HS-27A (cell line): ENCODE measurements at regions not wholly inside any gene's neighbourhood (a gene's known extent, or its start where the extent isn't known, plus 50 kb on each side); places are given as distances from the start of the nearest gene placed in this dataset.

ENCODE experiments used
- DNase-seq: peaks from one replicate; pipeline ENCODE4 v3.0.0-alpha.2; 2012; ENCODE audit warnings: low read depth, missing footprints

DNA sequence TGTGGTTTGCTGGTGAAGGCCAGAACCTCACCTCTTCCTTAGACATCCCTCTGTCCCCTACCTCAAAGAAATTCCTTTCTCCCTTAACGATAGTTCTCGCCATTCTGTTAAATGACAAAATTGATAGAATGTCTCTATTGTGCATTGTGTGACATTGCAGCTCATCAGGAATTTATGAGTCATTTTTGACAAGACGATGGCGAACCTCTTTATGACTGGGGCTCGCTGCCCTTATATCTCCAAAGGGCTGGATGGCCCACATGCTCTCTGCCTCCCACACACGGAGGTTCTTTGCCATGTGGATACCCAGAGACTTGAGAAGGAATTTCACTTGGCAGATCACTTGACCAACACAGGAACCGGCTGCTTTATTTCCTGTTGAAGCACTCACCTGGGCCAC lies 66.8 kb upstream of the RPS6KA2 start:
- no peak for DNase-seq

DNA sequence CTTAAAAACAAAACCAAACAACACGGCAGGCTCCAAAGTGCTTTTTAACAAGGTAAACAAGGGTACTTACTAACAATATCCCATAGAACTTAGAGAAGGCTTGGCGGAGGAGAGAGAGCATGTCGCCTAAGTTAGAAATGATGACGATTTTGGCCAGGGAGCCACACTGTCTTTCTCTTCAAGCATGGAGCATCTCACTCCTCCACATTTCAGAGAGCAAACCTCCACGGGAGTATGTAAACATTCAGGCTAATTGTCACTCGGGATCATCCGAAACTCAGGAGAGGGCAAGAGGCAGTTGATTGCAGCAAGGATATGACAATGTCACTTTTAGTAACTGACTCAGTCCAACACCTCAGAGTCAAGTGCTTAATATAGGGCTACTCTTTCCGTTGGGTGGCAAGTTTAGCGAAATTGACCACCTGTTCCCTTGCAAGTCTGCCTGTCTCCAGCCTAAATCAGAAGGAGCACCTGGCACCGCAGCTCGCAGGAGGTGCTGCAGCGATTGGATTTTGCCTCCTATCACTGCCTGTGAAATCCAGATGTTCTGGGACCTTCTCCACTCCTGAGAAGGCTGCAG lies 65.8 kb upstream of the RPS6KA2 start:
- DNase-seq: no peak

DNA sequence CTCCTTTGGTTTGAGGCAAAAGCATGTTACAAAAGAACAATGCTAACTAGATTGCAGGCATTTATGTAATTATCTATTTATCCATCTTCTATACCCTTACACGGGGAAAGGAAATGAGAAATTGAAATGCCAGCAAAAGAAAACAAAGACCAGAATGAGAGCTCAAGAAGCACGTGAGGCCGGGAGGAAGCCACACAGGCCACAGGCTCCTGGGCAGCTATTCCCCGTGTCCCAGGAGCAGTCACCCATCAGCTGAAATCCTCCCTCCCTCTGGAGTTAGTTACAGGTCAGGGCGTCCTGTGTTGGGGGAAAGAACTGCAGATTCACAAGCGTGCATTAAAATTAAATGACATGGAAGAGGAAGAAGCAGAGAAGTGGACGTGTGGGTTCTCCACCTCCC lies 64.7 kb upstream of the RPS6KA2 start:
- DNase-seq: no peak

- DNase-seq: no peak
These were observed 64.1 kb upstream of the RPS6KA2 start for GRCh38 chr6:166691199-166691598.

DNA sequence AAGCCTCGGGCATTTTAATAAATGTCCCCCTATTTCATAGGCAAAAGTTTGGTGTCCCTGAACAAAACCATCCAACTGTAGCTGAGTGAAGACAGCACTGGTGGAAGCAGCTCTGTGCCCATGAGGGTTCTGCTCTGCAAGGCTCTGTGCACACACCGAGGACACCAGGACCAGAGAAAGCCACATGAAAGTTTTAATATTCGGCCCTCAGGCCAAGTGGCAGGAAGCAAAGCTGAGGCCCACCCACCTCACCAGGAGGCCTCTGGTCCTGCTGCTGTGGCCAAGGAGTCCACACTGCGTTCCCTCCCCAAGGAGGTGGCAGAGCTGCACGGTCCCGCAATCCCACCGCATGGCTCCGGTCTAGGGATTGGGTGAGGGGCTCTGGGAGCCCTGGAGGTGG lies 62.6 kb upstream of the RPS6KA2 start:
- no peak for DNase-seq

- DNase-seq: no peak
These were observed 61.9 kb upstream of the RPS6KA2 start for GRCh38 chr6:166688901-166689300.

GRCh38 chr6:166687879-166688205 lies 60.8 kb upstream of the RPS6KA2 start:
- DNase-seq: no peak

DNA sequence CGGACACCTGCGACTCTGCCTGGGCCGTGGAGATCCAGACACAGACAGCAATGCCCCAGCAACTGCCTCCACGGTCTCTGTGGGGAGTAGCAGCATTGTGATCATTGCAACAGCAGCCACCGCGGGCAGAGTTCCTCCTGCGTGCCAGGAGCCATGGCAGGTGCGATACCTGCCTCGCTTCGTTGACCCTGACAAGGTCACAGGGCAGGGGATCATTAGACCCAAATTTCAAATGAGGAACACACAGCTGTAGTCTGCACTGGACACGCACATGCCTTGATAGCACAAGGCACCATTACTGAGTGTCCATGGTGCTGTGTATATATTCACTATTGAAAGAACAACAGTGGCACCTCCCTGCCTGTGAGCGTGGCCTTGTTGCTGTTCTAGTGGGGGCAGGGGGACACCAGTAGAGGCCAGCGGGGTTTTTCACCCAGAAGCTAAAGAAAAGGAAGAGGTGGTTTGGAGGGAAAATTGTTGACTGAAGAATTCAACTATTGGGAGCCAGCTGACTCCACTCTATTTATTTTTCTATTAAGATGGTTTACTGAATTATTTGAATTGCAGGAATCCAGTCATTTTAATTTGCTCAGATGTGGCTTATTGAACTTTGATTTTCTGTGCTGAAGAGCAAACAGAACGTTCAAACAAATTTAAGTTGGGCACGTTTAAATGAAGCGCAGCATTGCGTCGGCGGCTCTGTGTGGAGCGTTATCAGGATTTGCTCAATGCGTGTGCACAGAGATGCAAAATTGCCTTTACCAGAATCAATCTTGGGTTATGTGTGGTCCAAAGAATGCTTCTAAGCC lies 60.2 kb upstream of the RPS6KA2 start:
- DNase-seq: no peak

DNA sequence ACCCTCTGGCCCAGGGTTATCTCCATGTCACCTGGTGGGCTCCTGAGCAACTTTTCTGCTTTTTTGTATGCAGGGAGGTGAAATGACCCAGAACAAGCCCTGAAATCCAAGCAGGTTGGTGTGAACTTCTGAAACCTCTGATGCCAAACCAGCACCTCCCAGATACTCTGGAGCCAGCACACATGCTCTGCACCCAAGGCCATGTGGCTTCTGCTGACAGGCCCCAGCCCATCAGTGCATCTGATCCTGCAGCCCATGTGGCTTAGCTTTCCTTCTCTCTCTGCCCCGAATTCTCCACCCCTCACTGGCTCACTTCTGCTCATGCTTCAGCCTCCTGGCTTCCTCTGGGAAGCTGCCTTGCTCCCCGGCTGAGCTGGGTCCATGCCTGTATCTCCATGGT lies 59.3 kb upstream of the RPS6KA2 start:
- DNase-seq: no peak

DNA sequence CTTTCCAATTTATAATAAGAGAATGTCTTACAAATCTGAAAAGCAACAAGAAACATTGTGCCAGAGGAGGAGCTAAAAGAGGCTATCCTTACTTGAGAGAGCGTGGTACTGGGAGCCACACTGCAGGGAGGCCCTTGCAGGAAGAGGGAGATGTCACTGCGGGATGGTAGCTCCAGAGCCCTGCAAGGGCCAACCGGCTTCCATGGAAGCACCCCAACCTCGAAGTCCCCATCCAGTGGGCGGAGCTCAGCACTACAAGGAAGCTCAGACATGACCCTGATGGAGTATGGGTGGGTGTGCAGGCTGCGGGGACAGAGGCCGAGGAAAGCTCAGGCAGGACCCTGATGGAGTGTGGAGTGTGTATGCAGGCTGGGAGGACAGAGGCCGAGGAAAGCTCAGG lies 57.8 kb upstream of the RPS6KA2 start:
- DNase-seq: no peak

GRCh38 chr6:166684170-166684569 lies 57.1 kb upstream of the RPS6KA2 start:
- DNase-seq: no peak

DNA sequence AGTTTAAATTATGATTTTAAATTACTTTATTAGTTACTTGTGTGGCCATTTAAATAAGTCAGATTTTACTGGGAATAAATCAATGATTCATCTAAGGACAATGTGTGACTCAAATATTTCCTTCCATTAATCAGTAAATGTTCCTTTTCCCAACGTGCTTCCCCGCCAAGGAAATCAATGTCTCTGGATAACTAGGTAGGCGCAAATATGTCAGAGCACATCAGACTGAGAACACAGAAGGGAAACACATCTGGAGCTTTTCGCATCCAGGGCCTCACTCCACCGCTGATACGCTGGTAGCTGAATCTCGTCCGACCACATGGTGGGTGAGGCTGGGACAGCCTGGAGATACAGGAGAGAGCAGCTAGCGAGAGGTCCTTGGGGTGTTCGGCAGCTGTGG lies 56.4 kb upstream of the RPS6KA2 start:
- DNase-seq: no peak

- no peak for DNase-seq
These were observed 52.5 kb upstream of the RPS6KA2 start for GRCh38 chr6:166679566-166679965.

- no peak for DNase-seq
These were observed 51.4 kb upstream of the RPS6KA2 start for GRCh38 chr6:166678426-166678825.

DNA sequence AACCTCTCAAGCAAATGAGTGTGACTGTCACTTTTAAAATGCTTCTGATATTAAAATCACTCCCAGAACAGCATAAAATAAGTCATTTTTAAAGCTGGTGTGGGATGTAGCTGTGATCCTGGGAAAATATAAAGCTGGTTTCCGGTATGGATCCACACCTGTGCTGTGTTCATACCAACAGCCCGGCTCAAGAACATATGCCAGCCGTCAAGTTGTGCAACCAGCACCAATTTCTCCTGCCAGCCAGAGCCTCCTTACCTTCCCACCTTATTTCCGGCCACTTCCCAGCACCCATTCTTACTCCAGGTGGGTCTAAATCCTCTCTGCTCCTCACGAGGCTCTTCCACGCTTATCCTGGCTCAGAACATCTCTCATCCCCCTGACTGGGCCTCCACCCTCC lies 50.9 kb upstream of the RPS6KA2 start:
- DNase-seq: no peak
